ENCODE measurements at regions not wholly inside any gene's neighbourhood (a gene's known extent, or its start where the extent isn't known, plus 50 kb on each side); places are given as distances from the start of the nearest gene placed in this dataset.

GRCh38 chr18:45349467-45349866 is 265.8 kb upstream of the SLC14A2 start:
- TF ChIP-seq CTCF (IDR thresholded peaks at IDR 0.05; ENCODE audit: low read depth, low read length) (no peak), MAX (IDR thresholded peaks at IDR 0.05; ENCODE audit: low read depth, low read length) (no peak), POLR2A (IDR thresholded peaks at IDR 0.05; ENCODE audit: extremely low read depth, insufficient read length) (no peak)
